Adrenal gland (tissue), 9 donors: ENCODE measurements at regions not wholly inside any gene's neighbourhood (a gene's known extent, or its start where the extent isn't known, plus 50 kb on each side); places are given as distances from the start of the nearest gene placed in this dataset.

ENCODE experiments used
- DNase-seq, 7 donors: peaks; one replicate each; pipeline ENCODE4 v3.0.0-alpha.2; 2019 to 2020
- H3K27ac ChIP-seq, 5 donors: fragments of 200-600 bp; sonication (generic) in 4 of 5; 1 replicate in 3 of 5; 2 replicates in 2 of 5; pipeline versions ENCODE4 v1.5.1 to v1.8.0; 2016 to 2020; ENCODE audit warnings: mild to moderate bottlenecking in 1 of 5
- H3K27me3 ChIP-seq: fragments of 200-600 bp; 2 replicates; pipeline ENCODE4 v1.8.0; 2021
- H3K36me3 ChIP-seq, 2 donors: fragments of 200-600 bp; replicated peaks in 1 of 2; 1 replicate in 1 of 2; 2 replicates in 1 of 2; pipeline versions ENCODE4 v1.5.1 to v1.8.0; 2018 to 2022
- H3K4me1 ChIP-seq, 2 donors: fragments of 200-600 bp; replicated peaks in 1 of 2; 1 replicate in 1 of 2; 2 replicates in 1 of 2; pipeline versions ENCODE4 v1.5.1 to v1.8.0; 2018 to 2021
- H3K4me3 ChIP-seq, 4 donors: fragments of 200-600 bp; sonication (generic) in 3 of 4; one replicate each; pipeline ENCODE4 v1.5.1; 2016 to 2018
- H3K9me3 ChIP-seq, 3 donors: fragments of 200-600 bp; sonication (generic) in 1 of 3; replicated peaks in 1 of 3; 1 replicate in 2 of 3; 2 replicates in 1 of 3; pipeline versions ENCODE4 v1.5.1 to v1.8.0; 2016 to 2021
- CTCF ChIP-seq, 6 experiments: fragments of 450-650 bp in 4 of 6; fragments of 200-600 bp in 2 of 6; sonication (generic) in 1 of 6; IDR thresholded peaks; 1 replicate in 5 of 6; 2 replicates in 1 of 6; pipeline versions ENCODE4 v1.5.1 to v1.8.0; 2016 to 2021; ENCODE audit warnings: antibody characterized with exemption in 6 of 6, mild to moderate bottlenecking in 2 of 6, moderate library complexity in 1 of 6
- POLR2A ChIP-seq, 2 donors: fragments of 450-650 bp; IDR thresholded peaks; one replicate each; pipeline ENCODE4 v1.6.1; 2017; ENCODE audit warnings: antibody characterized with exemption in 2 of 2, mild to moderate bottlenecking in 2 of 2, moderate library complexity in 1 of 2
- WGBS, 4 donors: extraction: QIAGEN DNeasy Blood & Tissue Kit in 2 of 4; methylation state at CpG; one replicate each; pipeline versions ENCODE4 v1.1.5 to v1.1.7; 2013 to 2017; 5-methylcytosine and 5-hydroxymethylcytosine counted together
- intact Hi-C, 2 donors: fragments of 100-400 bp; cut with DNase I; formaldehyde crosslinking; loops; one replicate each; pipeline versions ENCODE4 v1.14.1 to v1.15.0; 2022 to 2023
- donor health status: healthy with polysubstance abuse.
- donor health status: Bipolar disorder and iron deficiency.
- donor health status: DM: yes; HTN: yes; CAD: no.
- donor health status: DM: no; HTN: no; CAD: no.
- donor health status: DM: no; HTN: no; CAD: no.

DNA sequence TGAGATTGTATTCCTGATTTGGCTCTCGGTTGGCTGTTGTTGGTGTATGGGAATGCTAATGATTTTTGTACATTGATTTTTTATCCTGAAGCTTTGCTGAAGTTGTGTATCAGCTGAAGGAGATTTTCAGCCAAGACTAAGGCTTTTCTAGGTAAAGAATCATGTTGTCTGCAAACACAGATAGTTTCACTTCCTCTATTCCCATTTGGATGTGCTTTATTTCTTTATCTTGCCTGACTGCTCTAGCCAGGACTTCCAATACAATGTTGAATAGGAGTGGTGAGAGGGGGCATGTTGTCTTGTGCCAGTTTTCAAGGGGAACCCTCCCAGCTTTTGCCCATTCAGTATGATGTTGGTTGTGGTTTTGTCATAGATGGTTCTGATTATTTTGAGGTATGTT is 90.4 kb downstream of the CYP26B1 start:
- Histone ChIP-seq H3K9me3 (no peaks in the 10 kb centered on the region), H3K36me3 (no peaks in the 10 kb centered on the region), H3K27me3 (no peaks in the 10 kb centered on the region), H3K27ac (no peak overlapping the region), H3K4me3 (no peak overlapping the region), H3K4me1 (no peaks in the 10 kb centered on the region)
- TF ChIP-seq CTCF (IDR thresholded peaks at IDR 0.05): no peak
- no peak for TF ChIP-seq POLR2A (IDR thresholded peaks at IDR 0.05)
- intact Hi-C loops: no loop called here
- no peak for DNase-seq
- WGBS, 4 donors: 72 to 80% (median 76%) methylated on average over 1 of the region's 1 CpG

DNA sequence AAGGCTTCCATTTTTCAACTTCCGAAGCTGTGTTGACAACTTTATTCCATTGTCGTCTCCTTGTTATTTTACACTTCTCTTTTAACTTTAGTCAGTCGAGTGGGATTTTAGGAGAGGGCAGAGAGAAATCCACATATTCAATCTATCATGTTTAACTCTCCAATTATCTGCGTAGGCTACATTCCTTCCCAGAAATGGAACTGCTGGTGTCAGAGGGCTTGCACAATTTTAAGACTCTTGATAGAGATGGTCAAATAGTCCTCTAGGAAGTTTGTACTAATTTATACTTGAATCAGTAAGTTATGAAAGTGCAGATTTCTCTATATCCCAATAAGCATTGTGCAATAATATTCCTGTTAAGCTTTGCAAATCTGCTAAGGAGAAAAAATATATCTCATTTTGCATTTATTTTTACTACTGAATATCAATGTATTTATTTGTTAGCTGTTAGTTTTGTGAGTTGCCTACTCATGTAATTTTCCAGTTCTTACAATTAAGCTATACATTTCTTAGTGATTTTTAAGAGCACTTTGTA is 95.6 kb downstream of the CYP26B1 start:
- Histone ChIP-seq H3K4me1 (no peaks in the 10 kb centered on the region), H3K4me3 (no peak overlapping the region), H3K27ac (no peak overlapping the region), H3K27me3 (no peaks in the 10 kb centered on the region), H3K36me3 (no peaks in the 10 kb centered on the region), H3K9me3 (peaks cover 0 to 7% (median 0%) of the 10 kb centered on the region in 3 donors)
- WGBS, 4 donors: 65 to 74% (median 72%) methylated on average over 4 of the region's 4 CpGs
- no peak for TF ChIP-seq CTCF (IDR thresholded peaks at IDR 0.05)
- TF ChIP-seq POLR2A (IDR thresholded peaks at IDR 0.05): no peak
- intact Hi-C loops: no loop called here
- DNase-seq: no peak

DNA sequence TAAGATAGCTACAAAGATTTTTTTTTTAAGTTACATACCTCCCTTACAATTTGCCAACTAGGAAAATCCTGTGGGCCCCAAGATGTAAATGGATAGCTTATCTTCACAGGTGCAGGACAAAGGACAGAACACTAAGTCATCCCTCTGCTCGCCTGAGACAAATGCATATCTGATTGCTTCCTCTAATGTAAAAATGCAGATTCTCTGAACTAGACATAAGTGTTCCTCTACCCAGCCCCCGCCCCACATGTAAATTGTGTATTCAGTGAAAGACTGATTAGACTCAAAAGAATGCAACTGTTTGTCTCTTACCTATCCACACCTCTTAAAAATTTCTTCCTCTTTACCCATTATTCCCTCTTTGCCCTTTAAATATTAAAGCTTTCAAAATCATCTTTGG is 96.5 kb downstream of the CYP26B1 start:
- 79 to 88% (median 83%) methylated on average over 2 of the region's 2 CpGs for whole genome bisulfite sequencing, 4 donors
- peaks cover 0 to 7% (median 0%) of the 10 kb centered on the region in 3 donors for H3K9me3 ChIP-seq
- no peaks in the 10 kb centered on the region for H3K4me1 ChIP-seq
- no peaks in the 10 kb centered on the region for H3K27me3 ChIP-seq
- H3K4me3 ChIP-seq: no peak overlapping the region
- no peaks in the 10 kb centered on the region for H3K36me3 ChIP-seq
- DNase-seq: no peak
- TF ChIP-seq CTCF (IDR thresholded peaks at IDR 0.05) (no peak), POLR2A (IDR thresholded peaks at IDR 0.05) (no peak)
- intact Hi-C loops: no loop called here
- H3K27ac ChIP-seq: no peak overlapping the region

- 71 to 88% (median 83%) methylated on average over 2 of the region's 2 CpGs for WGBS, 4 donors
- H3K9me3 ChIP-seq: peaks cover 0 to 7% (median 0%) of the 10 kb centered on the region in 3 donors
- intact Hi-C loops: no loop called here
- H3K4me3 ChIP-seq: no peak overlapping the region
- no peak overlapping the region for H3K27ac ChIP-seq
- no peaks in the 10 kb centered on the region for H3K27me3 ChIP-seq
- no peaks in the 10 kb centered on the region for H3K36me3 ChIP-seq
- no peaks in the 10 kb centered on the region for H3K4me1 ChIP-seq
- no peak for DNase-seq
- TF ChIP-seq CTCF (IDR thresholded peaks at IDR 0.05): no peak
- TF ChIP-seq POLR2A (IDR thresholded peaks at IDR 0.05): no peak
These were observed 96.9 kb downstream of the CYP26B1 start for GRCh38 chr2:72050734-72051133.
